Activated CD4-positive, alpha-beta T cell treated with anti-CD3 and anti-CD28 coated beads, Interleukin-2, amount 10 ng/mL, durations not matched to agents 24 days and 14 days (primary cell): ENCODE measurements at regions not wholly inside any gene's neighbourhood (a gene's known extent, or its start where the extent isn't known, plus 50 kb on each side); places are given as distances from the start of the nearest gene placed in this dataset.

Source experiments
- DNase-seq: peaks from one replicate; pipeline ENCODE4 v3.0.0; 2022
- H3K27ac Mint-ChIP-seq: one replicate; pipeline ENCODE4 v1.8.0; 2022; ENCODE audit warnings: mild to moderate bottlenecking, mixed read lengths
- H3K27me3 Mint-ChIP-seq: one replicate; pipeline ENCODE4 v1.8.0; 2022; ENCODE audit warnings: mixed read lengths
- H3K36me3 Mint-ChIP-seq: one replicate; pipeline ENCODE4 v1.8.0; 2022; ENCODE audit warnings: low read depth, mild to moderate bottlenecking, mixed read lengths
- H3K4me1 Mint-ChIP-seq: one replicate; pipeline ENCODE4 v1.8.0; 2021; ENCODE audit warnings: mixed read lengths
- H3K4me3 Mint-ChIP-seq: one replicate; pipeline ENCODE4 v1.8.0; 2022; ENCODE audit warnings: mild to moderate bottlenecking, moderate library complexity, mixed read lengths
- H3K9me3 Mint-ChIP-seq: one replicate; pipeline ENCODE4 v1.8.0; 2021; ENCODE audit warnings: mixed read lengths
- intact Hi-C: fragments of 100-400 bp; cut with micrococcal nuclease; formaldehyde crosslinking; loops from one replicate; pipeline ENCODE4 v1.15.1; 2023

- Mint-ChIP-seq H3K36me3 (no peaks in the 10 kb centered on the region), H3K4me3 (no peak overlapping the region), H3K27ac (no peak overlapping the region), H3K27me3 (peaks cover 43% of the 10 kb centered on the region), H3K9me3 (peaks cover 3% of the 10 kb centered on the region), H3K4me1 (no peaks in the 10 kb centered on the region)
- peak; percentile 24 for DNase-seq
- intact Hi-C loops, result no loop called here
These were observed 59.6 kb downstream of the OLIG3 start for GRCh38 chr6:137434640-137435039.

GRCh38 chr6:137432054-137432611 lies 62.1 kb downstream of the OLIG3 start:
- no peaks in the 10 kb centered on the region for H3K9me3 Mint-ChIP-seq
- H3K27me3 Mint-ChIP-seq, result peaks cover 32% of the 10 kb centered on the region
- intact Hi-C loops, result no loop called here
- no peak for DNase-seq
- no peaks in the 10 kb centered on the region for H3K4me1 Mint-ChIP-seq
- no peak overlapping the region for H3K27ac Mint-ChIP-seq
- no peaks in the 10 kb centered on the region for H3K36me3 Mint-ChIP-seq
- H3K4me3 Mint-ChIP-seq, result no peak overlapping the region

GRCh38 chr6:137430954-137431353 lies 63.2 kb downstream of the OLIG3 start:
- no peak overlapping the region for H3K4me3 Mint-ChIP-seq
- no peaks in the 10 kb centered on the region for H3K4me1 Mint-ChIP-seq
- no peak for DNase-seq
- intact Hi-C loops, result no loop called here
- no peak overlapping the region for H3K27ac Mint-ChIP-seq
- peaks cover 34% of the 10 kb centered on the region for H3K27me3 Mint-ChIP-seq
- H3K9me3 Mint-ChIP-seq, result no peaks in the 10 kb centered on the region
- no peaks in the 10 kb centered on the region for H3K36me3 Mint-ChIP-seq

- Mint-ChIP-seq H3K4me3 (no peak overlapping the region), H3K4me1 (peaks cover 7% of the 10 kb centered on the region), H3K9me3 (peaks cover 1% of the 10 kb centered on the region), H3K27me3 (peaks cover 26% of the 10 kb centered on the region), H3K36me3 (no peaks in the 10 kb centered on the region), H3K27ac (no peak overlapping the region)
- intact Hi-C loops, result no loop called here
- DNase-seq, result no peak
These were observed 66.4 kb downstream of the OLIG3 start for GRCh38 chr6:137427656-137428290.

- Mint-ChIP-seq H3K27me3 (peaks cover 17% of the 10 kb centered on the region), H3K36me3 (no peaks in the 10 kb centered on the region), H3K4me3 (no peak overlapping the region), H3K4me1 (peaks cover 7% of the 10 kb centered on the region), H3K9me3 (peaks cover 3% of the 10 kb centered on the region), H3K27ac (no peak overlapping the region)
- no peak for DNase-seq
- intact Hi-C loops, result no loop called here
These were observed 68.0 kb downstream of the OLIG3 start for GRCh38 chr6:137426007-137426689.

GRCh38 chr6:137424251-137424650 lies 69.9 kb downstream of the OLIG3 start:
- peaks cover 7% of the 10 kb centered on the region for H3K4me1 Mint-ChIP-seq
- peaks cover 3% of the 10 kb centered on the region for H3K9me3 Mint-ChIP-seq
- no peak for DNase-seq
- H3K27ac Mint-ChIP-seq, result no peak overlapping the region
- H3K4me3 Mint-ChIP-seq, result no peak overlapping the region
- H3K27me3 Mint-ChIP-seq, result peaks cover 6% of the 10 kb centered on the region
- H3K36me3 Mint-ChIP-seq, result no peaks in the 10 kb centered on the region
- intact Hi-C loops, result no loop called here

GRCh38 chr6:137423451-137424168 lies 70.6 kb downstream of the OLIG3 start:
- H3K4me1 Mint-ChIP-seq, result peaks cover 7% of the 10 kb centered on the region
- intact Hi-C loops, result no loop called here
- H3K27me3 Mint-ChIP-seq, result peaks cover 4% of the 10 kb centered on the region
- no peak for DNase-seq
- no peak overlapping the region for H3K4me3 Mint-ChIP-seq
- no peaks in the 10 kb centered on the region for H3K36me3 Mint-ChIP-seq
- peaks cover 3% of the 10 kb centered on the region for H3K9me3 Mint-ChIP-seq
- H3K27ac Mint-ChIP-seq, result no peak overlapping the region

- Mint-ChIP-seq H3K27ac (no peak overlapping the region), H3K36me3 (no peaks in the 10 kb centered on the region), H3K4me3 (no peak overlapping the region), H3K9me3 (no peaks in the 10 kb centered on the region), H3K27me3 (peaks cover 20% of the 10 kb centered on the region), H3K4me1 (peaks cover 9% of the 10 kb centered on the region)
- DNase-seq, result no peak
- intact Hi-C loops, result loop anchor here (10.0 kb wide), 1 partner anchor 227 kb away; no protein-coding TSS in a partner anchor
These were observed 76.8 kb downstream of the OLIG3 start for GRCh38 chr6:137417396-137417795.

- Mint-ChIP-seq H3K36me3 (no peaks in the 10 kb centered on the region), H3K9me3 (no peaks in the 10 kb centered on the region), H3K27me3 (peaks cover 22% of the 10 kb centered on the region), H3K4me3 (no peak overlapping the region), H3K4me1 (peaks cover 9% of the 10 kb centered on the region), H3K27ac (no peak overlapping the region)
- no peak for DNase-seq
- intact Hi-C loops, result loop anchor here (10.0 kb wide), 1 partner anchor 228 kb away; no protein-coding TSS in a partner anchor
These were observed 77.7 kb downstream of the OLIG3 start for GRCh38 chr6:137416376-137417109.

- peak overlapping the region; percentile 79 for H3K4me3 Mint-ChIP-seq
- H3K27me3 Mint-ChIP-seq, result peaks cover 22% of the 10 kb centered on the region
- intact Hi-C loops, result loop anchor here (1.0 to 10.0 kb wide), 4 partner anchors 74 to 322 kb away; no protein-coding TSS in a partner anchor
- H3K27ac Mint-ChIP-seq, result no peak overlapping the region
- H3K36me3 Mint-ChIP-seq, result no peaks in the 10 kb centered on the region
- DNase-seq, result no peak
- peaks cover 1% of the 10 kb centered on the region for H3K9me3 Mint-ChIP-seq
- H3K4me1 Mint-ChIP-seq, result peaks cover 9% of the 10 kb centered on the region
These were observed 78.4 kb downstream of the OLIG3 start for GRCh38 chr6:137415834-137416190.

- peaks cover 4% of the 10 kb centered on the region for H3K9me3 Mint-ChIP-seq
- DNase-seq, result peak; percentile 90
- peak overlapping the region; percentile 79 for H3K4me3 Mint-ChIP-seq
- intact Hi-C loops, result loop anchor here (1.0 to 10.0 kb wide), 4 partner anchors 73 to 321 kb away; no protein-coding TSS in a partner anchor
- peaks cover 9% of the 10 kb centered on the region for H3K4me1 Mint-ChIP-seq
- H3K27ac Mint-ChIP-seq, result peak overlapping the region; percentile 38
- H3K27me3 Mint-ChIP-seq, result peaks cover 24% of the 10 kb centered on the region
- no peaks in the 10 kb centered on the region for H3K36me3 Mint-ChIP-seq
These were observed 78.9 kb downstream of the OLIG3 start for GRCh38 chr6:137415127-137415833.

- Mint-ChIP-seq H3K27ac (no peak overlapping the region), H3K4me3 (peak overlapping the region; percentile 79), H3K9me3 (peaks cover 4% of the 10 kb centered on the region), H3K27me3 (peaks cover 24% of the 10 kb centered on the region), H3K4me1 (peaks cover 9% of the 10 kb centered on the region), H3K36me3 (no peaks in the 10 kb centered on the region)
- DNase-seq, result no peak
- intact Hi-C loops, result loop anchor here (2.0 to 10.0 kb wide), 2 partner anchors 142 to 230 kb away; no protein-coding TSS in a partner anchor
These were observed 79.6 kb downstream of the OLIG3 start for GRCh38 chr6:137414599-137414998.

GRCh38 chr6:137413482-137413881 lies 80.7 kb downstream of the OLIG3 start:
- Mint-ChIP-seq H3K27ac (no peak overlapping the region), H3K4me3 (no peak overlapping the region), H3K27me3 (peaks cover 24% of the 10 kb centered on the region), H3K9me3 (peaks cover 10% of the 10 kb centered on the region), H3K36me3 (no peaks in the 10 kb centered on the region), H3K4me1 (peaks cover 9% of the 10 kb centered on the region)
- no peak for DNase-seq
- intact Hi-C loops, result loop anchor here (10.0 kb wide), 1 partner anchor 231 kb away; no protein-coding TSS in a partner anchor
